GM12892 (cell line): ENCODE measurements at regions not wholly inside any gene's neighbourhood (a gene's known extent, or its start where the extent isn't known, plus 50 kb on each side); places are given as distances from the start of the nearest gene placed in this dataset.
"Not testable (repeated sequence)": the region's sequence is repeated elsewhere in the genome, so short reads cannot be mapped to it uniquely, and the experiment has no call there.

Experiments
- POLR2A ChIP-seq: IDR thresholded peaks from 2 replicates; pipeline ENCODE4 v1.6.1; 2011; ENCODE audit warnings: low read depth, low read length, control low read depth
- POLR2AphosphoS5 ChIP-seq: IDR thresholded peaks from 2 replicates; pipeline ENCODE4 v1.6.1; 2011; ENCODE audit warnings: low read depth, low read length, control low read depth
- TAF1 ChIP-seq: IDR thresholded peaks from 2 replicates; pipeline ENCODE4 v1.6.1; 2011; ENCODE audit warnings: low read depth, mild to moderate bottlenecking, control low read depth, low read length, borderline replicate concordance

- TF ChIP-seq POLR2A, POLR2AphosphoS5, TAF1: not testable (repeated sequence)
Measured at GRCh38 chr11:134720691-134721070, 308.6 kb upstream of the B3GAT1 start.
